ENCODE measurements at regions not wholly inside any gene's neighbourhood (a gene's known extent, or its start where the extent isn't known, plus 50 kb on each side); places are given as distances from the start of the nearest gene placed in this dataset.

DNA sequence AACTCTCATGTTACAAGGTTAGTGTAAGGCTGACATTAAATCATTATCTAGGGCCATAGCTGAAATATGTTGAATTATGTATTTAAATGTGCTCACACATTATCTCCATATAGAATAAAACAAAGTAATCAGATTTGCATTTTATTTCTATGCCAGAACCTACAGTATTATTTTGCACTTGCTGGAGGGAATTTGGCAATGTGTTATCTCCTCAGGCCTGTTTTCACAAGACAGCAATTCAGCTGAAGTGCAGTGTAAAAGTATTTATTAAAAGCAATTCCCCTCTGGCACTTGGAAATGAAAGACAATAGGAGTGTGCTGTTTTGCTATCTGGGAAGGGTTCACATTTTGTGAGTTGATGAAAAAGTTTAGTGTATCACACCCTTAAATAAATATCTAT is 276.3 kb downstream of the DNAJB9 start:
- no peak for DNase-seq (ENCODE audit: low read depth)
- no peaks in the 10 kb centered on the region for H3K27me3 ChIP-seq (ENCODE audit: control insufficient read depth, insufficient read depth, low read length)
- TF ChIP-seq, protein P1, sequence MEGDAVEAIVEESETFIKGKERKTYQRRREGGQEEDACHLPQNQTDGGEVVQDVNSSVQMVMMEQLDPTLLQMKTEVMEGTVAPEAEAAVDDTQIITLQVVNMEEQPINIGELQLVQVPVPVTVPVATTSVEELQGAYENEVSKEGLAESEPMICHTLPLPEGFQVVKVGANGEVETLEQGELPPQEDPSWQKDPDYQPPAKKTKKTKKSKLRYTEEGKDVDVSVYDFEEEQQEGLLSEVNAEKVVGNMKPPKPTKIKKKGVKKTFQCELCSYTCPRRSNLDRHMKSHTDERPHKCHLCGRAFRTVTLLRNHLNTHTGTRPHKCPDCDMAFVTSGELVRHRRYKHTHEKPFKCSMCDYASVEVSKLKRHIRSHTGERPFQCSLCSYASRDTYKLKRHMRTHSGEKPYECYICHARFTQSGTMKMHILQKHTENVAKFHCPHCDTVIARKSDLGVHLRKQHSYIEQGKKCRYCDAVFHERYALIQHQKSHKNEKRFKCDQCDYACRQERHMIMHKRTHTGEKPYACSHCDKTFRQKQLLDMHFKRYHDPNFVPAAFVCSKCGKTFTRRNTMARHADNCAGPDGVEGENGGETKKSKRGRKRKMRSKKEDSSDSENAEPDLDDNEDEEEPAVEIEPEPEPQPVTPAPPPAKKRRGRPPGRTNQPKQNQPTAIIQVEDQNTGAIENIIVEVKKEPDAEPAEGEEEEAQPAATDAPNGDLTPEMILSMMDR (IDR thresholded peaks at IDR 0.05; ENCODE audit: insufficient read depth, low read length, poor library complexity, severe bottlenecking), result no peak
- no peaks in the 10 kb centered on the region for H3K36me3 ChIP-seq (ENCODE audit: control insufficient read depth, insufficient read depth, low read length)
- H3K4me3 ChIP-seq (ENCODE audit: low read depth, low read length), result no peak overlapping the region

DNA sequence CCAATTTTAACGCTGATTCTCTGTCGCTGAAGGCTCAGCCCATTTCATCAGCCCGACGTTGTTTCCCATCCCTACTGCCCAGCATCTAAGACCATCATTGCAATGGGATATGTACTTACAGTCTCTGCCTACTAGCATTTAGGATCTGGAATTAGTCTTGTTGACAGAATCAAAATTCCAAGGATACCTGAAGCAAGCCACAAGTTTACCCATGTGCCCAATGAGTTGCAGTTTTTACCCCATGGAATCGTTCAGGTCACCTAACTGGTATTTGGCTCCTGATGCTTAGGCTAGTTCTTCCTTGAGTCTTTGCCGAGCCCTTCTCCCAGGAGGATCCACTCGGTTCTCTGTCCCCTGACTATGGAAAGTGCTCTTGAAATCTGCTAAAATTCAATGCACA is 276.8 kb downstream of the DNAJB9 start:
- H3K36me3 ChIP-seq (ENCODE audit: control insufficient read depth, insufficient read depth, low read length), result no peaks in the 10 kb centered on the region
- TF ChIP-seq, protein P1 (IDR thresholded peaks at IDR 0.05; ENCODE audit: insufficient read depth, low read length, poor library complexity, severe bottlenecking), result no peak

DNA sequence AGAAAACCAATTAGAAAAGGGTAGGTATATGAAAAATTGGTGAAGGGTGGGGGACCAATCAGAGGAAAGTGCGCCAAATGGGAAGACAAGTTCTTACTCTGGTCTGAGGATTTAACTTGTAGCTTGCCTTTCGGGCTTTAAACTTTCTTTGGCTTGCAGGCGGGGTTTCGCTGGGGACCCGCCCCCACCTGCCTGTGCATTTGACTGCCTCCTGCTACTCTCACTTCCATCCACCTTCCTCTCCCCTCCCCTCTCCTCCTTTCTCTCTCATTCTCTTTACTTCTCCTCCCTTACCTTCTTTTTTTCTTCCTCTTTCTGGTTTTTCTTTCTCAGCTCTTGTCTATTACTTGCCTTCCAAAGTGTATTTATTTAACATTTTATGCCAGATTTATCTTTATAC is 278.8 kb downstream of the DNAJB9 start:
- TF ChIP-seq, protein P1 (IDR thresholded peaks at IDR 0.05; ENCODE audit: insufficient read depth, low read length, poor library complexity, severe bottlenecking), result no peak

More for the DNA sequence above, 276.8 kb downstream of the DNAJB9 start:
- no peaks in the 10 kb centered on the region for H3K27me3 ChIP-seq (ENCODE audit: control insufficient read depth, insufficient read depth, low read length)
- H3K4me3 ChIP-seq (ENCODE audit: low read depth, low read length), result no peak overlapping the region
- no peak for DNase-seq (ENCODE audit: low read depth)

DNA sequence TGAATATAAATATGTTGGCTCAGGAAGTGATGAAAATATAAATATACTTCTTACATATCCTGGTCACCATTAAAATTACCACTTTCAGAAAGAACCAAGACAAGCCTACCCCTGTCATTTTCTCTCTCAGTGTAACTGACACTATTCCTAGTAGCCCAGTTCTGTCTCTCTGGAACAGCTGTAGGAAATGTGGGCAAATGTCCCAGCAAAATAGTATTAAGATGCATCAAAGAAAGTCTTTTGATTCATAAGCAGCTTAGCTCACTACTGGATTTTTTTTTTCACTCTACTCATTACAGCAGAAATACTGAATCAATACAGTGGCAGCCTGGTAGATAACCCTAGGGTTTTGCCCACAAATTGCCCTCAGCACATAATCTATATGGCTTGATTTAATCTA is 290.9 kb downstream of the DNAJB9 start:
- no peak for DNase-seq (ENCODE audit: low read depth)
- H3K36me3 ChIP-seq (ENCODE audit: control insufficient read depth, insufficient read depth, low read length), result no peaks in the 10 kb centered on the region
- H3K27me3 ChIP-seq (ENCODE audit: control insufficient read depth, insufficient read depth, low read length), result no peaks in the 10 kb centered on the region
- TF ChIP-seq, protein P1 (IDR thresholded peaks at IDR 0.05; ENCODE audit: insufficient read depth, low read length, poor library complexity, severe bottlenecking), result no peak
- H3K4me3 ChIP-seq (ENCODE audit: low read depth, low read length), result no peak overlapping the region

More for the DNA sequence above, 278.8 kb downstream of the DNAJB9 start:
- Histone ChIP-seq H3K36me3 (ENCODE audit: control insufficient read depth, insufficient read depth, low read length) (no peaks in the 10 kb centered on the region), H3K4me3 (ENCODE audit: low read depth, low read length) (no peak overlapping the region), H3K27me3 (ENCODE audit: control insufficient read depth, insufficient read depth, low read length) (no peaks in the 10 kb centered on the region)
- DNase-seq (ENCODE audit: low read depth), result no peak

DNA sequence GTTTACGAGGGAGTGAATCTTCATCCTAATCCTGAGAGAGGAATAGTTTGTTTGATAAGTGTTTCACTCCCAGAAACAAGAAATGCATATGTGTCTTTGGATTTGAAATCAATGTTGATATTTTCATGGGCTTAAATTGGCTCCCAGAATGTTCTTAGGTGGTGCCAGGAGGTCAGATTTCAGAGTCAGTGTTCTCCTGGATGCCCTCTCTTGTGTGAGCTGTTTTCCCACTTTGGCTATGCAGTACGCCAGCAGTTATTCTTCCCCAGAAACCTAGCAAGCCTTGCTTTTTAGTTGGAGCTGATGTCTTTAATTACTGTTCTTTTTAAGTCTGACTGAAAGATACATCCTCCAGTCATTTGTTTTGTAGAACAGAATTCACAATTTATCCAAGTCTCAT is 291.4 kb downstream of the DNAJB9 start:
- Histone ChIP-seq H3K36me3 (ENCODE audit: control insufficient read depth, insufficient read depth, low read length) (no peaks in the 10 kb centered on the region), H3K27me3 (ENCODE audit: control insufficient read depth, insufficient read depth, low read length) (no peaks in the 10 kb centered on the region), H3K4me3 (ENCODE audit: low read depth, low read length) (no peak overlapping the region)
- TF ChIP-seq, protein P1 (IDR thresholded peaks at IDR 0.05; ENCODE audit: insufficient read depth, low read length, poor library complexity, severe bottlenecking), result no peak
- no peak for DNase-seq (ENCODE audit: low read depth)

DNA sequence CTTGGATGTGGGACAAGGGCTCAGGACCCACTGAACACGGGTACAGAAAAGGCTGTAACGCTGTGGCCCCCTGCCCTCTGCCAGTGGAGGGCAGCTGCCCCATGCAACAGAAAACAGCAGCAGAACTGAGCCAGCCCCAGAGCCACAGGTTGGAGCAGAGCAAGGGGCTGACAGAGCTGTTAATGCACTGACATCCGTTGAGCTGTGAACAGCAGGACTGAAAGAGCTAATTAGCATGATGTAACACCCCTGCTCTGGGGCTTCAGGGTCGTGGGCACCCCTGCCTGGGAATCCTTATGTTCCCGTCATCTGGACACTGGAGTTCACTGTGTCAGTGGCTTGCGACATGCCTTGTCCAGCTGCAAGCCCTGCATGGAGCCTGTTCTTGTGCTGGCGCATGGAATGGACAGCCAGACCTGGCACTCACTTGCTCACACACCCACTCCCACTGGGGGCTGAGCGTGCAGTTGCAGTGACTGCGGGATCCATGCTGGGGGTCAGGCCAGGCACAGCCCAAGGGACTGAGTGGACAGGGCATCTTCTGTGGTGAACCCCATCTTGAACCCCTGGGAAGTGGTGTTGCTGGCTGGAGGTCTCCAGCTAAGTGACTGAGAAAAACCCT is 293.7 kb downstream of the DNAJB9 start:
- H3K4me3 ChIP-seq (ENCODE audit: low read depth, low read length), result no peak overlapping the region

More for the DNA sequence above, 293.7 kb downstream of the DNAJB9 start:
- DNase-seq (ENCODE audit: low read depth), result no peak
- Histone ChIP-seq H3K27me3 (ENCODE audit: control insufficient read depth, insufficient read depth, low read length) (no peaks in the 10 kb centered on the region), H3K36me3 (ENCODE audit: control insufficient read depth, insufficient read depth, low read length) (no peaks in the 10 kb centered on the region)
- TF ChIP-seq, protein P1 (IDR thresholded peaks at IDR 0.05; ENCODE audit: insufficient read depth, low read length, poor library complexity, severe bottlenecking), result no peak
